HepG2 (cell line): ENCODE measurements at regions not wholly inside any gene's neighbourhood (a gene's known extent, or its start where the extent isn't known, plus 50 kb on each side); places are given as distances from the start of the nearest gene placed in this dataset.

Experiments
- PTBP1 ChIP-seq: fragments of 200-400 bp; formaldehyde crosslinking; IDR thresholded peaks from 2 replicates; pipeline ENCODE4 v1.6.1; 2018; ENCODE audit warnings: low read length, low read depth; ENCODE audit not compliant: poor library complexity, severe bottlenecking
- SMARCC2 ChIP-seq: fragments of 450-650 bp; IDR thresholded peaks from 2 replicates; pipeline ENCODE4 v1.6.1; 2017; ENCODE audit warnings: antibody characterized with exemption, mild to moderate bottlenecking
- ZFP36 ChIP-seq: fragments of 150-350 bp; IDR thresholded peaks from 2 replicates; pipeline ENCODE4 v1.6.1; 2018; ENCODE audit warnings: borderline replicate concordance, low read length, low read depth; ENCODE audit not compliant: partially characterized antibody
- ZNF235 ChIP-seq: sonication (generic); formaldehyde crosslinking; IDR thresholded peaks from 2 replicates; pipeline ENCODE4 v1.8.1; 2023; ENCODE audit warnings: mild to moderate bottlenecking, missing genetic modification reagents, borderline replicate concordance
- ZNF24 ChIP-seq: fragments of 450-650 bp; IDR thresholded peaks from 2 replicates; pipeline ENCODE4 v1.6.1; 2017; ENCODE audit warnings: antibody characterized with exemption, mild to moderate bottlenecking
- ZNF274 ChIP-seq: sonication (generic); formaldehyde crosslinking; IDR thresholded peaks from 2 replicates; pipeline ENCODE4 v1.5.1; 2020; ENCODE audit warnings: mild to moderate bottlenecking, missing genetic modification reagents
- ZNF644 ChIP-seq: IDR thresholded peaks from 2 replicates; pipeline ENCODE4 v1.6.1; 2016; ENCODE audit warnings: low read depth
- ZNF782 ChIP-seq: sonication (generic); formaldehyde crosslinking; IDR thresholded peaks from 2 replicates; pipeline ENCODE4 v1.4.0; 2020; ENCODE audit warnings: missing genetic modification reagents, mild to moderate bottlenecking, borderline replicate concordance
- TF ChIP-seq, protein P1 (sequence below): sonication (generic); formaldehyde crosslinking; conservative IDR thresholded peaks from 2 replicates; pipeline ENCODE4 v1.4.0; 2020; ENCODE audit warnings: missing genetic modification reagents
- TF ChIP-seq, protein P2 (sequence below): sonication (generic); formaldehyde crosslinking; conservative IDR thresholded peaks from 2 replicates; pipeline ENCODE4 v1.8.1; 2023; ENCODE audit warnings: missing genetic modification reagents

DNA sequence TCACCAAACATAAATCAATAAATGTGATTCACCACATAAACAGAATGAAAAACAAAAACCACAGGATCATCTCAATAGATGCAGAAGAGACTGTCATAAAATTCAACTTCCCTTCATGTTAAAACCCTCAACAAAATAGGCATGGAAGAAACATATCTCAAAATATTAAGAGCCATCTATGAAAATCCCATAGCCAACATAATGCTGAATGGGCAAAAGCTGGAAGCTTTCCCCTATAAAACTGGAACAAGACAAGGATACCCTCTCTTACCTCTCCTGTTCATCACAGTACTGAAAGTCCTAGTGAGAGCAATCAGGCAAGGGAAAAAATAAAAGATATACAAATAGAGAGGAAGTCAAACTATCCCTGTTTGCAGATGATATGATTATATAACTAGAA is 806.1 kb upstream of the MIR17HG start:
- TF ChIP-seq ZNF24, result no peak
- TF ChIP-seq PTBP1, result no peak
- TF ChIP-seq ZFP36, result no peak
- TF ChIP-seq ZNF274 (CRISPR knock-in tag), result no peak
- no peak for TF ChIP-seq ZNF235 (CRISPR knock-in tag)
- TF ChIP-seq, protein P1, sequence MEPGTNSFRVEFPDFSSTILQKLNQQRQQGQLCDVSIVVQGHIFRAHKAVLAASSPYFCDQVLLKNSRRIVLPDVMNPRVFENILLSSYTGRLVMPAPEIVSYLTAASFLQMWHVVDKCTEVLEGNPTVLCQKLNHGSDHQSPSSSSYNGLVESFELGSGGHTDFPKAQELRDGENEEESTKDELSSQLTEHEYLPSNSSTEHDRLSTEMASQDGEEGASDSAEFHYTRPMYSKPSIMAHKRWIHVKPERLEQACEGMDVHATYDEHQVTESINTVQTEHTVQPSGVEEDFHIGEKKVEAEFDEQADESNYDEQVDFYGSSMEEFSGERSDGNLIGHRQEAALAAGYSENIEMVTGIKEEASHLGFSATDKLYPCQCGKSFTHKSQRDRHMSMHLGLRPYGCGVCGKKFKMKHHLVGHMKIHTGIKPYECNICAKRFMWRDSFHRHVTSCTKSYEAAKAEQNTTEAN (CRISPR knock-in tag), result no peak
- TF ChIP-seq, protein P2, sequence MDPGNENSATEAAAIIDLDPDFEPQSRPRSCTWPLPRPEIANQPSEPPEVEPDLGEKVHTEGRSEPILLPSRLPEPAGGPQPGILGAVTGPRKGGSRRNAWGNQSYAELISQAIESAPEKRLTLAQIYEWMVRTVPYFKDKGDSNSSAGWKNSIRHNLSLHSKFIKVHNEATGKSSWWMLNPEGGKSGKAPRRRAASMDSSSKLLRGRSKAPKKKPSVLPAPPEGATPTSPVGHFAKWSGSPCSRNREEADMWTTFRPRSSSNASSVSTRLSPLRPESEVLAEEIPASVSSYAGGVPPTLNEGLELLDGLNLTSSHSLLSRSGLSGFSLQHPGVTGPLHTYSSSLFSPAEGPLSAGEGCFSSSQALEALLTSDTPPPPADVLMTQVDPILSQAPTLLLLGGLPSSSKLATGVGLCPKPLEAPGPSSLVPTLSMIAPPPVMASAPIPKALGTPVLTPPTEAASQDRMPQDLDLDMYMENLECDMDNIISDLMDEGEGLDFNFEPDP (CRISPR knock-in tag), result no peak
- TF ChIP-seq ZNF644 (CRISPR knock-in tag), result no peak
- TF ChIP-seq ZNF782 (CRISPR knock-in tag), result no peak
- no peak for TF ChIP-seq SMARCC2
